HG03342 (cell line): ENCODE measurements at regions not wholly inside any gene's neighbourhood (a gene's known extent, or its start where the extent isn't known, plus 50 kb on each side); places are given as distances from the start of the nearest gene placed in this dataset.
"Not testable (repeated sequence)": the region's sequence is repeated elsewhere in the genome, so short reads cannot be mapped to it uniquely, and the experiment has no call there.

Experiments used
- ATAC-seq: cut with Tn5 transposase; IDR thresholded peaks from one replicate; pipeline ENCODE4 v1.9.1; 2021; ENCODE audit warnings: mild to moderate bottlenecking, moderate library complexity; ENCODE audit not compliant: unreplicated experiment

DNA sequence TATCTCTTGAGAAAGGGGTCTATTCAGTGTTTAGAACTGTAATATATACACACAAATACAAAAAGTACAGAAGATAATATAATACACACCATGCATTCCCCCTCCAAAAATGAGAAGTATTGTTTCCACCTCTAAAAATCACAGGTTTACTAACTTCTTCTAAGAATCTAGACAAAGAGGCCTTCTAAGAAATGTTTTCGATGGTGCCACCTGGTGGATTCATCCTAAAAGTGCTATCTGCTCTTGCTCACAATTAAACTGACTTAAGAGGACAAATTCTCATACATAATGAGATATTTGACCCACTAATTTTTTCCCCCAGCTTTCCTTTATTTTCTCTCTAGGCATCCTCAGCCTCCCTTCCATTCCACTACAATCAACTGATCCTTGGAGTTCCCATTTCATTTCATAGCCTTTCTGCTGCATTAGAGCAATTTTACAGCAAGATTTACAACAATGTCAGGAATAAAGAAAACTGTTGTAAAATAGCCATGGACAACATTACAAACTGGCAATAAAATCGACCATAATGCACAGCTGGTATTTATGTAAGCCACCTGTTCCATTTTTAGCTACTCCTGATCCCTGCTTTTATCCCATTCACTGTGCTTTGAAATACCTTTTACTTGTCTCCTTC is 124.6 kb downstream of the ARRDC4 start:
- peak; percentile 45 for ATAC-seq

DNA sequence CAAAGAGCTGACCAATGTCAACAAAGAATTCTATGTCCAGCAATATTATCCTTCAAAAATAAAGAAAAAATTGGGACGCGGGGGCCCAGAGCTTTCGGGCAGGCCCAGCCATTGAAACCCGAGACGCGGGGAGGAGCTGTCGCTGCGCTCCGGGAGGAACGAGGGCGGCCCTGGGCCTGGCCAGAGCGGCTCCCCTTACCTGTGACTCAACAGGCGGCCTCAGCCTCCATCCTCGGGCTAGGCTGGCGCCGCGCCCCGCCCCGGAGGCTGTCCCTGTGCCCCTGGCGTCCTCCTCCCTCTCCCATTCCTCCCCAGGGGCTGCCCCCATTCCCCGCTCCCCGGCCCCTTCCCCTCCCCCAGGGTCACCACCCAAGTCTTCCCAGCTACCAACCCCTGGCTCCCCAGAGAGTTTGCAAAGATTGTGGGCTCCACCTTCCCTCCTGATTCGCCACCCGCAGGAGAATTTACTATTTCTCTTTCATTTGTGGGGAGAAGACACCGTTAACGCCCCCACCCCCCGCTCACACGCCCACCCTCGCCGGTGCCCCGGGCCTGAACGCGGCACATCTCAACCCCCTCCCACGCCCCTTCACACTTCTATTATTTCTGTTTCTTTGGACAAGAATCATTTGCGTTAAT is 127.9 kb downstream of the ARRDC4 start:
- ATAC-seq, result peak; percentile 94

DNA sequence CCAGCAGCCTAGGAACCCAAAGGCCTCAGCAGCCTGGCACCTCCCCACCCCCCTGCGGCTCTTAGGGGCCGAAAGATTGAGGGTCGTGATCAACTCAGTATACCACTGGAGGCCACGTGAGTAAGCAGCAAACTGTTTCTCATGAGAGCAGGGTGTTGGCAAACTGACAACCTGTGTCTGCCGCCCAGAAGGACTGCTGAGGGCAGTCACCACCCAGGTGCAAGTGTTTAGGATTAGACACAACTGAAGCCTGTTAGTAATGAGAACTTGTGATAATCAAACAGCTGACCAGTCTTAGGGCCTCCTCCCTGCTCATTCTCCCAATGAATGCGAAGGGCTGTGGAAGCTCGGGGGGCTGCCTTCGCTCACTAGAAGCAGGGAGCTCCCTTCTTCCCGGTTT is 128.8 kb downstream of the ARRDC4 start:
- not testable (repeated sequence) for ATAC-seq

DNA sequence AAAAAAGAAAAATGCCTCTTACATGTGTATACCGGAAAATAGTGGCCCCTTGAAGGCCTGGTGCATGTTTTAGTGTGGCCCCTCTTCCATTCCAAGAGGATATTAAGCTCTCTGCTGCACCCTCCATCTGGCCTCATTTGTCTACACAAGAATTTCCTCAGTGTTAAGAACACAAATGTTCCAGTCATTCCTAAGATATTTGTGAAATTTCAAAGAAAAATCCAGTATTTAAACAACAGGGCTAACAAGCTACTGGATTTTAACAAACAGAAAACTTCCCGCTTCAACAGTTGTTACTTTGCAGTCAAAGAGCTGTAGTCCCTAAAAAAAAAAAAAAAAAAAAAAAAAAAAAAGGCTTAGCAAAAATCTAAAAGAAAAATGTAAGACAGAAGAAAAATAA is 137.5 kb downstream of the ARRDC4 start:
- not testable (repeated sequence) for ATAC-seq

GRCh38 chr15:98100606-98101005 is 140.1 kb downstream of the ARRDC4 start:
- not testable (repeated sequence) for ATAC-seq

GRCh38 chr15:98103570-98103969 is 143.1 kb downstream of the ARRDC4 start:
- ATAC-seq, result no peak

GRCh38 chr15:98104386-98105151 is 144.1 kb downstream of the ARRDC4 start:
- not testable (repeated sequence) for ATAC-seq

GRCh38 chr15:98106615-98107194 is 146.2 kb downstream of the ARRDC4 start:
- ATAC-seq, result not testable (repeated sequence)

DNA sequence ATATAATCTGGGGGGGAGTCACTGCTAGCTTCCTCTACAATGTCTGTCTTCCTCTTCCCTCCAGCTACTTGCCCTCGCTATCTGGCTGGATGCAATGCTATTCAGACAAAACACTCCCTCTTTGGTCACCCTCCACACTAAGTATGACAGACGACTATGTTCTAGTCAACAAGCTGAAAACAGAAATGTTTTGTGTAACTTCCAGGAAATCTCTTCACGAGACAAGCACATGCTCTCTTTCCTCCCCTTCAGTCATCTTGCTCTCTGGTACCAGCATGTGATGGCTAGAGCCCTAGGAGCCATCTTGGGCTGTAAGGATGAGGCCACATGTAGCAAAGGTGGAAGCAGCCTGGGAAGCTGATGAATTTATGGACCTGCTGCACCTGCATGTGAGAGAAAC is 151.3 kb downstream of the ARRDC4 start:
- ATAC-seq, result no peak

- no peak for ATAC-seq
These were observed 152.8 kb downstream of the ARRDC4 start for GRCh38 chr15:98113327-98113726.

- ATAC-seq, result no peak
These were observed 160.1 kb downstream of the ARRDC4 start for GRCh38 chr15:98120561-98120960.

- no peak for ATAC-seq
These were observed 161.0 kb downstream of the ARRDC4 start for GRCh38 chr15:98121536-98121935.

DNA sequence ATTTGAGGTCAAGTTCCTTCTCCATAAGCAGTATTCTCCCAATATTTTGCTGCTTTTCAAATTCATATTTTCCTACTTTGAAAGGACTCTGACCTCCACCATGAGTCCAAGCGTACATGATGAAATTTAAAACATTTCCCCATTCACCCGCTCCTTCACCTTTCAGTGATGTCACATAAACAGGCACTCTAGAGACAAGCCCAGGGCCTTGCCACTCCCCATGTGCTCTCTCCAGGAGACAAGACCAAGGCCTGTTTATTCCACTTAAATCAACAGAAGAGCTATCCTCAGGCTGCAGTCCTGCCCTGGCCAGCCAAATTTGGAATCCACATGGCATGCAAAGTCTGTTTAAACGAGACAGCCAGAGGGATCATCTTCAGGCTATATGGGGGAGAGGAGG is 161.5 kb downstream of the ARRDC4 start:
- ATAC-seq, result no peak

DNA sequence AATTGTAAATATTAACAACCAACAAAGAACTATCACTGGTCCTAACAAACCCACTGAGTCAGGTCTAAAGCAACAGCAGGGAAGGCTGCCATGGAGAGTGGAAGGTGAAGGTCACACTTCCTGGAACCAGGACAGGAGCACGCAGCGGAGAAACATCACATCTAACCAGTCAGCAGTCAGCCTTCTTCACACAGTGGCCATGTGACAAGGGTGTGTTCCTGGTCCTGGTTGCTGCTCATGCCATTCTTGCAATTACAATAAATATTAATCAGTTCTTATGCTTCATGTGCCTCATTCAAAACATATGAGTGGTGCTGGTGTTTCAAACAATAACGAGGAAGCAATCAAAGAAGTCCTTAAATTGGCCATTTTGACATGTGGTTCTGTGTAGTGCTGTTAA is 162.8 kb downstream of the ARRDC4 start:
- ATAC-seq, result no peak

DNA sequence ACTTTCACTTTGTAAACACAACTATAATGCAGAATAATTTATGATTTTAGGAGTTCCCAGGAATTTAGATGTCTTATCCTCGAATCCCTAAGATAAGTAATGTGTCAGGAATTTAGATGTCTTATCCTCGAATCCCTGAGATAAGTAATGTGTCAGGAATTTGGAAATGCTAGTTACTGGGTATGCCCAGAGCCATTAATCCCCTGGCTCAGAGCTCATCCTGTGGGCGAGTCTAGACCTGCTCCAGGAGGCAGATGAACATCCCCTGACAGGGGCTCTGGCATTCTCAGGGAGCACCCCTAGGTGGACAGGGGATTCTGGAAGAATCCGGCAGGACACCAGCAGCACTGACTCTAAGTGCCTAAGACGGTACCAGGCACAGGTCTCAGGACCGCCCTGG is 163.3 kb downstream of the ARRDC4 start:
- no peak for ATAC-seq

DNA sequence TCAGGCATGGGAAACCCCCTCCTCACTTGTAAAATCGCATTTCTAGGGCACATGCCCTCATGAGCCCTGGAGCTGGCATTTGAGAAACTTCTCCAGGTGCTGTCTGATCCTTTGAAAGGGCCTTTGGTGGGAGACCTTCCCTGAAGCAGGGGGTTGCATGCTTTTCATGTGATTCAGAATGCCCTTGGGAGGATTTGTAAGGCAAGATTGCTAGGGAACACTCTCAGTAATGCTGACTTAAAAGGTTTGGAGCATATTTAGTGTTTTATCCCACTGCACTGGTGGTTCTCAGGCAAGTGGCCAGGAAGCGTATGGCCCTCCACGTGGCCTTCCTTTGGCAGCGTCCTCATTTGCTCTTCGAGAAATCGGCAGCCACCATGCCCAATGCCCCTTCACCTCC is 164.1 kb downstream of the ARRDC4 start:
- ATAC-seq, result no peak

GRCh38 chr15:98126326-98127085 is 166.0 kb downstream of the ARRDC4 start:
- no peak for ATAC-seq

- ATAC-seq, result no peak
These were observed 167.1 kb downstream of the ARRDC4 start for GRCh38 chr15:98127586-98127985.

DNA sequence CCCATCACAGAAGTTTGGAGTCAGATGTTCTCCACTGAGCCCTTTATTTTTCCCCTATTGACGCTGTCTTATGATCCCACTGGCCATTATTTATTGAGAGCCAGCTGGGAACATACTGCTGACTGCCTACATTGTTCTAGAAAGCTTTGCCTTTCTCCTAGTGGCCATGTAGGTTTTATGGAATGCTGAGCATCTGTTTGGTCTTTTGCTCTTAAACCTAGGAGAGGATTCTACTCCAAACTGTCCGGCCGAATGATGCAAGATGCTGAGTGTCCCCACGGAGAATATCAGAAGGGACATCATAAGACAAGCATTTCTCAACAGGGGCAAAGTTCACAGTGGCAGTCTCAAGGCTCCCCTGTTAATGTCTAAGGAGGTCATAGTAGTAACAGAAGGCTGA is 171.4 kb downstream of the ARRDC4 start:
- no peak for ATAC-seq

DNA sequence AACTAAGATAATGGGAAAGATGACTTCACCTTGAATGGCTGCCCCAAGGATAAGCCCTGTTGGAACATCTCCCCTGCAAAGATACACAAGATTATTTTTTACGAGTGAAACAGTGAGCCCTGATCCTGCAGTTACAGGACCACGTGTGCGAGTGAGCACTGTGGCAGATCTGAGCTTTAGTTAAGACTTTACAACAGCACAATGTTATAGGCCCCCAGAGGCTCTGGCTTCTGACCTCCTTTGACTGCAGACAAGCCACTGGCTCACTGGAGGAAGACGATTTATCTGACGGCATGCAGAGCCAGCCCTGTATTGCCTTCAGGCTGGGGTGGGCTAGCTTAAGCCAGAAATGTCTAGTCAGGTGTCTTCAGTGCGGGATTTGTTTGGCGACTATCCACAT is 174.4 kb downstream of the ARRDC4 start:
- ATAC-seq, result no peak

DNA sequence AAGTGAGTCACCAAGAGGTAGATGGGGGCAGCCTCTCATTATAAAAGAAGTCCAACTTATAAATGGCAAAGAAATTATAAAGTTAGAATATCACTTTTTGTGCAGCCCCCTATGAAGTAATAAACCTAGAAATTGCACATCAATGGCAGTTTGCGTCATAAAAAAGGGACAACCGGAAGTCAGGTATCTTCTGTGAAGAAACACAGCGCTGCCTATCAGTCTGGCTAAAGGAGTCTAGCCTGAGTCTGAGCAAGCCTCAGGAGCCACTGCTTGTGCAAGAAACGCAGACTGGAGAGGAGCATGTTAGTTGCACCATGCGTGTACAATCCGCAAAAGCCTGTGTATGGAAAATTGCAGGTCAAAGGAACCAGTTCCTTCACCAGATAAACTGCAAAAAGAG is 178.4 kb downstream of the ARRDC4 start:
- ATAC-seq, result no peak
